Aorta (tissue), 5 donors: ENCODE measurements at regions not wholly inside any gene's neighbourhood (a gene's known extent, or its start where the extent isn't known, plus 50 kb on each side); places are given as distances from the start of the nearest gene placed in this dataset.

Source experiments
- ATAC-seq: fragments of 200-7000 bp; cut with Tn5 transposase; one replicate; pipeline ENCODE4 v1.9.1; 2022; ENCODE audit warnings: moderate library complexity; ENCODE audit not compliant: low FRiP score
- DNase-seq, 2 donors: peaks; one replicate each; pipeline ENCODE4 v3.0.0-alpha.2; 2020
- H3K27ac ChIP-seq, 2 donors: one replicate each; pipeline ENCODE4 v1.5.1; 2013; ENCODE audit warnings: low read length in 2 of 2, mild to moderate bottlenecking in 2 of 2, moderate library complexity in 2 of 2, control low read depth in 1 of 2, inconsistent platforms in 1 of 2, low read depth in 1 of 2
- H3K27me3 ChIP-seq, 2 donors: one replicate each; pipeline ENCODE4 v1.6.1; 2013; ENCODE audit warnings: control low read depth in 1 of 2, low read length in 1 of 2, mild to moderate bottlenecking in 1 of 2, moderate library complexity in 1 of 2; ENCODE audit not compliant: insufficient read depth in 2 of 2, control insufficient read depth in 1 of 2
- H3K36me3 ChIP-seq, 2 donors: one replicate each; pipeline ENCODE4 v1.6.1; 2013; ENCODE audit warnings: control low read depth in 1 of 2, low read length in 1 of 2, mild to moderate bottlenecking in 1 of 2; ENCODE audit not compliant: insufficient read depth in 2 of 2, control insufficient read depth in 1 of 2
- H3K4me1 ChIP-seq, 2 donors: one replicate each; pipeline ENCODE4 v1.6.1; 2013; ENCODE audit warnings: low read length in 2 of 2, control low read depth in 1 of 2, mild to moderate bottlenecking in 1 of 2, moderate library complexity in 1 of 2; ENCODE audit not compliant: insufficient read depth in 2 of 2, control insufficient read depth in 1 of 2
- H3K4me3 ChIP-seq, 2 donors: one replicate each; pipeline ENCODE4 v1.5.1; 2013; ENCODE audit warnings: low read length in 2 of 2, control low read depth in 1 of 2, mild to moderate bottlenecking in 1 of 2
- H3K9me3 ChIP-seq: one replicate; pipeline ENCODE4 v1.6.1; 2013; ENCODE audit warnings: mild to moderate bottlenecking, low read length; ENCODE audit not compliant: control insufficient read depth
- WGBS, 2 donors: extraction: QIAGEN DNeasy Blood & Tissue Kit; methylation state at CpG; one replicate each; pipeline ENCODE4 v1.1.7; 2013; 5-methylcytosine and 5-hydroxymethylcytosine counted together
- intact Hi-C, 2 donors: fragments of 100-400 bp; cut with DNase I; formaldehyde crosslinking; loops; one replicate each; pipeline versions ENCODE4 v1.14.2 to v1.15.0; 2022
- donor health status: healthy with polysubstance abuse.
- donor health status: Bipolar disorder and iron deficiency.
- donor health status: DM: no; HTN: no; CAD: no.
- donor health status: DM: no; HTN: no; CAD: no.
- donor health status: DM: yes; HTN: yes; CAD: no.

DNA sequence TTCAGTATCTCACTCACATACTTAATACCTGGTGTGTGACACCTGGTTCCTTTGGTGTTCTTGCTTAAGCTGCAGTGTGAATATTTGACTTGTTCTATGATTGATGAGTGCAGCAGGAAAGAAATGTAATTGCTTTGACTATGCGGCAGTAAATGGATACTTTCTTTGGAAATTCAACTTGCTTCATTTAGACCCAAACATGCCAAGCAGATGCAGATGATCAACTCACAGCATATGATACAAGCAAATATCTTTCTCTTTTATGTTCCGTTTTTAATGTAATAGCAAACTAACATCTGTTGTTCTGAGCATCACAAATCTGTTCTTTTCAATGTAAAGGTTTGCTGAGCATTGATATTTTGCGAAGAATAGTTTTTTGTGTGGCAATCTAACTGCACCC is 549.5 kb downstream of the C4orf33 start:
- DNase-seq = no peak

DNA sequence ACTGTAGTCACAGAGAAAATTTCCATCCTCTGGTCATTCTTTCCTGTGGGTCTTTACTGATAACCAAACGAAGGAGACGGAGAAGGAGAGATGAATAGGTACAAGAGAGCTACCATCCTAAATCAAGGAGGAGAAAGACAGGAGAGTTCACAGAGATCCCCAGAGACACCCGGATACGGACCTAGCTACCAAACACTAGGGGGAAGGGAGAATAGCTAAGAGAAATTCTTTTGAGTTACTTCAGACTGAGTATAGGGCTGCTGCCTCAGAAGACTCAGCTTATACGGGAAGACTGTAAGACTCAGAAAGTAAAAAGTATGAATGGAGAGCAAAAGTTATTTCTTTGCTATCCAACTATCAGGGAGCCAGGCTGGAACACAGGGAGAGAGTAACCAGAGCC is 572.1 kb downstream of the C4orf33 start:
- no peak for ATAC-seq
- 56 to 57% methylated on average over 5 of the region's 5 CpGs for WGBS, 2 donors
- DNase-seq = no peak
- H3K27ac ChIP-seq = no peak overlapping the region
- H3K4me3 ChIP-seq = no peak overlapping the region
- no peaks in the 10 kb centered on the region for H3K9me3 ChIP-seq
- H3K36me3 ChIP-seq = no peaks in the 10 kb centered on the region
- H3K27me3 ChIP-seq = no peaks in the 10 kb centered on the region
- H3K4me1 ChIP-seq = no peaks in the 10 kb centered on the region
- intact Hi-C loops = no loop called here

More for the DNA sequence above, 549.5 kb downstream of the C4orf33 start:
- no peak overlapping the region for H3K4me3 ChIP-seq
- no peak for ATAC-seq
- no peaks in the 10 kb centered on the region for H3K4me1 ChIP-seq
- H3K27me3 ChIP-seq = no peaks in the 10 kb centered on the region
- H3K36me3 ChIP-seq = no peaks in the 10 kb centered on the region
- intact Hi-C loops = no loop called here
- no peaks in the 10 kb centered on the region for H3K9me3 ChIP-seq
- no peak overlapping the region for H3K27ac ChIP-seq
- WGBS, 2 donors = 81 to 83% methylated on average over 3 of the region's 3 CpGs

DNA sequence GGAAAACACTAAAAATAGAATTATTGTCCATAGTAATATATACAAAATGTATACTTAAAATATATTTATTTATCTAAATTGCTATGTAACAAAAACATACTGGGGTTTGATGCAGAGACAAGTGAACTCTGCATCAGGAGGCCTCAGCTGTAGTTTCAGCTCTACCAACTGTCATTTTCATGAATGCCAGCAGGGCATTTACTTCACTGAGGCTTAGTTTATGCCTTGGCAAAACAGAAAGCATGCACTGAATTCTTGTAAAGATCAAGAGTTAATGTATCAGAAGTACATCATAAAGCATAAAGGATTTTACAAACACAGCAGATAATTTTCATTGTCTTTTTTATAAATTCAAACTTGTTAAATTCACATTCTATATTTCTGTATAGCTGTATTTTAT is 577.0 kb downstream of the C4orf33 start:
- no peaks in the 10 kb centered on the region for H3K4me1 ChIP-seq
- no peak overlapping the region for H3K27ac ChIP-seq
- H3K4me3 ChIP-seq = no peak overlapping the region
- H3K27me3 ChIP-seq = no peaks in the 10 kb centered on the region
- ATAC-seq (no peak), DNase-seq (no peak)
- H3K9me3 ChIP-seq = peaks cover 3% of the 10 kb centered on the region
- intact Hi-C loops = no loop called here
- no peaks in the 10 kb centered on the region for H3K36me3 ChIP-seq

DNA sequence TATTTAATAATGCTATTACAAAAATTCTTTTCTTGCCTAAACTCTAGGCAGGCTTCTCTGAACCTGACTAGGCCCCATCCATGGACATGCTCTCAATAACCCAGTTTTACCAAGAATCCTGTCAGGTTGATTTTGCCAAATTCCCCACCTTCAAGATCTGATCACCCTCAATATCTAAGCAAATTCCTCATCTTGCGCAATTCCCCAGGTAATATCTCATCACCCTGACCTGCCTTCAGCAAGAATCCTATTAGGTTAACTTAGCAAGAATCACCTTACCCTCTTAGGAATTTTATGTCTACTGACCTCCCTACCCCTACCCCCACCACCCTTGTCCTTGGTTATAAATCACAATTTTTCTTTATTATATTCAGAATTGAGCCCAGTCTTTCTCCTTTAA is 579.1 kb downstream of the C4orf33 start:
- ATAC-seq (no peak), DNase-seq (no peak)
- Histone ChIP-seq H3K9me3 (peaks cover 3% of the 10 kb centered on the region), H3K27me3 (no peaks in the 10 kb centered on the region), H3K4me1 (no peaks in the 10 kb centered on the region), H3K27ac (no peak overlapping the region), H3K4me3 (no peak overlapping the region), H3K36me3 (no peaks in the 10 kb centered on the region)
- intact Hi-C loops = no loop called here
- WGBS, 2 donors = 89 to 97% methylated on average over 1 of the region's 1 CpG

DNA sequence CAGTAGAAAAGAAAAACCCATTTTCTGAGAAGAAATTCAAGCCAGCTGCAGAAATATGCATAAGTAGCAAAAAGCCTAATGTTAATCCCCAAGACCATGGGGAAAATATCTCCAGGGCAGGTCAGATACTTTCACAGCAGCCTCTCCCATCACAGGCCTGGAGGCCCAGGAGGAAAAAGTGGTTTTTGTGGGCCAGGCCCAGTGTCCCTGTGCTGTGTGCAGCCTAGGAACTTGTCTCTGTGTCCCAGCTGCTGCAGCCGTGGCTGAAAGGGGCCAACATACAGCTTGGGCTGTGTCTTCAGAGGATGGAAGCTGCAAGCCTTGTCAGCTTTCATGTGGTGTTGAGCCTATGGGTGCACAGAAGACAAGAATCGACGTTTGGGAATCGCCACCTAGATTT is 581.0 kb downstream of the C4orf33 start:
- ATAC-seq (no peak), DNase-seq (peak in 1 of 2 donors; percentile 53)
- Histone ChIP-seq H3K27ac (no peak overlapping the region), H3K36me3 (no peaks in the 10 kb centered on the region), H3K27me3 (no peaks in the 10 kb centered on the region), H3K9me3 (peaks cover 3% of the 10 kb centered on the region), H3K4me3 (no peak overlapping the region), H3K4me1 (no peaks in the 10 kb centered on the region)
- intact Hi-C loops = no loop called here
- 92 to 94% methylated on average over 4 of the region's 4 CpGs for WGBS, 2 donors

DNA sequence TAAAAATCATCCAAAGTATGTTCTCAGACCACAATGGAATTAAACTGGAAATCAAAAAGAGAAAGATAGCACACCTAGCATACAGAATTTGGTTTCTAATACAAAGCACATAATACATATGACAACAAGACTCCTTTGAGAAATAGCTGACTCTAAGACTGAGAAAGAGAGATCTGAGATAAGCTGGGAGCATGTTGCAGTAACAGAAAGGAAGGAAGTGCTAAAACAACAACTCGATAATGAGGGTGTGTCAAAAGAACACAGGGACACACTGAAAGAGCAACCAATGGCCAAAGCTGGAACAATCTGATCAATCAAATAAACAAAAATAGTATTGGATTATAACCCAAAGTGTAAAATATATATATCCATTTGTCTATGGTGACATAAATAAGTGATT is 586.6 kb downstream of the C4orf33 start:
- H3K4me3 ChIP-seq = no peak overlapping the region
- no peak for ATAC-seq

DNA sequence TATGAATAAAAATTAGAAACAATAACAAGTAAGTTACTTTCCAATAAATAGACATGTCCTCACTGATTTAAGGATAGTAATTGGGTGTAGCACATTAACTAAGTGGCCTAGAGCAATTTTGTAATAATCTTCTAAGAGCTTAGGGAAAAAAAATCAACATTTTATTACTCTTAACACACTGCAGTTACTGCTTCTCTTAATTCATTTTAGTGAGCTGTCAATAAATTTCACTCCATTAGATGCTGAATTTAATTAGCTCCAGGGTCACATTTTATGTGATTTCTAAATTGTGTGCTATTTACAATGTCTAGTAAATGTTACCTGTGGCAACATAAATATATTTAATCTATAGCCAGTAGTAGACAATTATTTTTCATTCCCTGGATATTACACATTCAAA is 612.0 kb downstream of the C4orf33 start:
- no peaks in the 10 kb centered on the region for H3K27me3 ChIP-seq
- H3K4me1 ChIP-seq = no peaks in the 10 kb centered on the region
- DNase-seq (no peak), ATAC-seq (no peak)
- H3K9me3 ChIP-seq = no peaks in the 10 kb centered on the region
- no peak overlapping the region for H3K27ac ChIP-seq
- no peaks in the 10 kb centered on the region for H3K36me3 ChIP-seq
- no peak overlapping the region for H3K4me3 ChIP-seq
- intact Hi-C loops = no loop called here

More for the DNA sequence above, 586.6 kb downstream of the C4orf33 start:
- no peak for DNase-seq
- no peaks in the 10 kb centered on the region for H3K36me3 ChIP-seq
- WGBS, 2 donors = 42 to 47% methylated on average over 1 of the region's 1 CpG
- H3K27me3 ChIP-seq = no peaks in the 10 kb centered on the region
- intact Hi-C loops = no loop called here
- H3K4me1 ChIP-seq = no peaks in the 10 kb centered on the region
- no peak overlapping the region for H3K27ac ChIP-seq
- H3K9me3 ChIP-seq = no peaks in the 10 kb centered on the region

DNA sequence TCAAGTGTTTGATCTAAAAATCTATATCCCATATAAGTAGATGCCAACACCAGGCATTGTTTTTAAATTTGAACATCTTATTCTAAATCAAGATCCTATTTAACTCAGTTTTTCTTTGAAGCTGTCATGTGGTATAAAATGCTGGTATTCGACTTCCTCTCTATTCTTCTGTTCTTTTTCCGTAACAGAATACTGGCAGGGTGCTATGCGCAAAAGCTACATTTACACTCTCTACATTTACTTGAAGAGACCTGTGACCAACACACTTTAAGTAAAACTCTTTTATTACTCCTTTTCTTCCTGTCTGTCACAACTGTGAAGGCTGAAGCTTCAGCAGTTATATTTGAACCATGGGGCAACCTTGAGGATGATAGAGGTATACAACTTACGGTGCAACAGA is 612.8 kb downstream of the C4orf33 start:
- no peaks in the 10 kb centered on the region for H3K27me3 ChIP-seq
- no peak overlapping the region for H3K27ac ChIP-seq
- no peak overlapping the region for H3K4me3 ChIP-seq
- H3K4me1 ChIP-seq = no peaks in the 10 kb centered on the region
- ATAC-seq (no peak), DNase-seq (no peak)
- intact Hi-C loops = no loop called here
- H3K36me3 ChIP-seq = no peaks in the 10 kb centered on the region
- WGBS, 2 donors = 84 to 85% methylated on average over 4 of the region's 4 CpGs
- H3K9me3 ChIP-seq = no peaks in the 10 kb centered on the region

DNA sequence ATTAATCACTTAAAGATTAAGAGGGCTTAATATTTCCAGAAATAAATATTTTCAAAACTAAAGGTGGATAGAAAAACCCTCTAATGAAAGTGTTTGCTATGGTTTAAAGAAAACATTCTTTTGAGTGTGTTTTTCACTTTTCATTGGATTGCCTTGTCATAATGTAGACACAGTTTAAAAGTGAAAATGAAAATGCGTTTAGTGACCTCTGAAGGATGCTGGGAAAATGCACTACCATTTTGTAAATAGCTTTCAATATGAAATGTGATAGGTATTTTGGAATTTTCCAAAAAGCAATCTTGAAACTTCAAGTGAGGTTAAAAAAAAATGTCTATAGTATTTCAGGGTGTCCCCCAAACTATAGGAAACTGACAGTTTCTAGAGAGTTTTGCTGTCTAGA is 642.2 kb downstream of the C4orf33 start:
- intact Hi-C loops = no loop called here
- Histone ChIP-seq H3K36me3 (no peaks in the 10 kb centered on the region), H3K4me1 (no peaks in the 10 kb centered on the region), H3K9me3 (no peaks in the 10 kb centered on the region), H3K4me3 (no peak overlapping the region), H3K27me3 (no peaks in the 10 kb centered on the region), H3K27ac (no peak overlapping the region)
- 67 to 70% methylated on average over 1 of the region's 1 CpG for WGBS, 2 donors
- ATAC-seq (no peak), DNase-seq (no peak)
